ENCODE measurements at regions not wholly inside any gene's neighbourhood (a gene's known extent, or its start where the extent isn't known, plus 50 kb on each side); places are given as distances from the start of the nearest gene placed in this dataset.

DNA sequence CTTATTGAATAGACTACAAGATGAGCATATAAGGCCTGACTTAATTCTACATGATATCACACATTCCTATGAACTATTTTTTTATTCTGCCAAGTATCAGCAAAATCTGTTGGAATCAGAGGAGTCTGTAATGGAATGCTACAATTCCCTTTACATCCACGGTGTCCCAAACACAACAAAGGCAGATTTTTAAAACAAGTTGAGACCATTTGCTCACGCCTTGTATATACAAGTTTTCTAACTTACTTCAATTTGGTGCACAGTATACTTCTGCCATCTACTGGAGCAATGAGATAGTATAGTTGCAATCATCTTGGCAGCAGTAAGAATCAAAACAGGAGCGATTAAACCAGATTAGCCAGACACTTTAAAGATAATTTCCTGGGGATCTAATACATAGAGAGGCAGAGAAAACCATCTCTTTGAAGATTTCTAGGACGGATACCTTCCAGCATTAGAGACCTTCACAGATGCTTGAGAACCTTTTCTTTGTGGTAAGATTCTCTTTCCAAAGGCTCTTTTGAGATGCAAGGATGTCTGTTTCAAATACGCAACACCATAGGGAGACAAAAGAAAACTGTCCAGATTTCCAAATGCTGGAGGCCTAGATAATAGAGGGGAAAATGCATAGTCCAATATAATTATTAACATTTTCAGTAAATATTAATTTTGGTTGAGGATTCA is 302.0 kb upstream of the MIR17HG start:
- Mint-ChIP-seq H3K27ac (no peak overlapping the region), H3K4me3 (no peak overlapping the region), H3K27me3 (ENCODE audit: low read depth, poor library complexity) (no peaks in the 10 kb centered on the region), H3K36me3 (ENCODE audit: low read depth) (no peaks in the 10 kb centered on the region), H3K4me1 (peaks cover 26% of the 10 kb centered on the region), H3K9me3 (peaks cover 4% of the 10 kb centered on the region)
- TF ChIP-seq CTCF (IDR thresholded peaks at IDR 0.05), result peak; percentile 55
- DNase-seq, result no peak

DNA sequence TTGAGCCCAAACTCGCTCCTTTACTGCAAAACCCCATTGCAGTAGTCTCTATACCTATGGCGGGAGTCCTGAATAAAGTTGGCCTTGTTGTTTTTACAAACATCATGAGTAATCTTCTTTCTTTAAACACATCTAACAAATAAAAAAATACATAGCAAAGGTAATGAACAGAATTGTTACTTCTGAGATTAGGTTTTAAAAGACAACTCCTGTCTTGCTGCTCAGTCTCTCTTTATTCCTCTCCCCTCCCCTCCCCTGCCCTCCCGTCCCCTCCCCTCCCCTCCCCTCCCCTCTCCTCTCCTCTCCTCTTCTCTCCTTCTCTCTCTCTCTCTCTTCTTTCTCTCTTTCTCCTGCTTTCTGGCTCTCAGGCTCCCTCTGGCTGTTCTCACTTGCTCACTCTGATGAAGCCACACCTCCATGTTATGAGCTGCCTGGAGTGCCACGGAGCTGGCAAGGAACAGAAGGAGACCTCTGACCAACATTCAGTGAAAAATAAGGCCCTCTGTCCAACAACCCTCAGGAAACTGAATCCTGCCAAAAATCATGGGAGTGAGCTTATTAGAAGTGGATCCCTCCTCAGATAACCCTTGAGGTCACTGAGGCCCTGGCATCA is 300.7 kb upstream of the MIR17HG start:
- H3K36me3 Mint-ChIP-seq (ENCODE audit: low read depth), result no peaks in the 10 kb centered on the region
- no peak overlapping the region for H3K4me3 Mint-ChIP-seq
- H3K4me1 Mint-ChIP-seq, result peaks cover 38% of the 10 kb centered on the region
- TF ChIP-seq CTCF (IDR thresholded peaks at IDR 0.05), result no peak
- H3K9me3 Mint-ChIP-seq, result peaks cover 4% of the 10 kb centered on the region
- H3K27ac Mint-ChIP-seq, result peak overlapping the region; percentile 11
- no peaks in the 10 kb centered on the region for H3K27me3 Mint-ChIP-seq (ENCODE audit: low read depth, poor library complexity)
- DNase-seq, result no peak

GRCh38 chr13:91050970-91051369 is 296.5 kb upstream of the MIR17HG start:
- Mint-ChIP-seq H3K36me3 (ENCODE audit: low read depth) (no peaks in the 10 kb centered on the region), H3K27ac (no peak overlapping the region), H3K27me3 (ENCODE audit: low read depth, poor library complexity) (no peaks in the 10 kb centered on the region), H3K9me3 (peaks cover 4% of the 10 kb centered on the region), H3K4me3 (no peak overlapping the region), H3K4me1 (peaks cover 24% of the 10 kb centered on the region)
- TF ChIP-seq CTCF (IDR thresholded peaks at IDR 0.05), result no peak
- DNase-seq, result no peak

DNA sequence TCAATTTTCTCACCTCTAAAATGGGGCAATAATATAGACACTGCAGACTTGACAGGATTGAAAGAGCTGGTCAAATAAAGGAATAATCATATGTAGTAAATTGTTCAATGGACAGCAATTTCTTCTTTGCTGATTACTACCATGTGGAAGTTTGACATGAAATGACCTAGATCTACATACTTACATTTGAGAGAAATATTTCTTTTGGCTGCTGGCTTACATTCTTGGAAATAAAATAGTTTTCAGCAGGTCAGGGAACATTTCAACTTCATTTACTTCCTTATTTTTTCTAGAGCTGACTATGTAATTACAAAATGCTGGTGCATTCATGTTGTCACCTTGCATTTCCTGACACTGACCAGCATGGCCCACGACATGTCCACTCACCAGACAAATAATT is 294.6 kb upstream of the MIR17HG start:
- H3K4me1 Mint-ChIP-seq, result peaks cover 11% of the 10 kb centered on the region
- peaks cover 10% of the 10 kb centered on the region for H3K9me3 Mint-ChIP-seq
- TF ChIP-seq CTCF (IDR thresholded peaks at IDR 0.05), result no peak
- no peak overlapping the region for H3K27ac Mint-ChIP-seq
- H3K36me3 Mint-ChIP-seq (ENCODE audit: low read depth), result no peaks in the 10 kb centered on the region
- no peak overlapping the region for H3K4me3 Mint-ChIP-seq
- DNase-seq, result no peak
- H3K27me3 Mint-ChIP-seq (ENCODE audit: low read depth, poor library complexity), result peaks cover 2% of the 10 kb centered on the region

DNA sequence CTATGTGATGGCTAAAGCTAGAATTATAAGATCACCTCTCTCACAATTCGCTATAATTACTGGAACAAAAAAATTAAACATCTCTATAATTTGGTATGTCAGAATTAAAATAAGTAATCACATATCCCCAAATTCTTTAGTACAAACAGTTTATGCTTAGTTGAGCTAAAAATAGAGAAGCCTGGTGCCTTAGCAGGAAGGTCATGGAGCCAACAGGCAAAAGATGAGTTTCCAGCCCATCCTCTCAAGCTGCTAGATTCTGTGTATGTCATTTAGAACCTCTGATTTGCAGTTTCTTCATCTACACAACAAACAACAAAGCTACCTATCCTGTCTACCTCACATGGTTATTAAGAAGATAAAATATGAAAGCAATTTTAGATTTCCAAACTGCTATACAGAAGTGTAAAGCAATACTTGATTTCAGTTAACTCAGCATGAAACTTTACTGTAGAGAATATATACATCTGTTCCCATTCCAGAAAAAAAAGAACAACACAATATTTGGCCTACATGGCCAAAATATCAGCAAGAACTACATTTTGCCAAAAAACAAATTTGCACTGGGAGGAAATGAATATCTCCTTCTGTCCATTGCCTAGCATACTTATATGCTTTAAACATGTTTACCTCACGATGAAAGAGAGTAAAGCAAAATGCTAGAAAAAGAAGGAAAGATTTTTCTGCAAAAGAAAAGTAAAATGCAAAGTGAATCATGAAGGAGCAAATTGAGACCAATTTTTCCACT is 294.0 kb upstream of the MIR17HG start:
- Mint-ChIP-seq H3K9me3 (peaks cover 10% of the 10 kb centered on the region), H3K4me3 (no peak overlapping the region), H3K27ac (no peak overlapping the region), H3K27me3 (ENCODE audit: low read depth, poor library complexity) (peaks cover 2% of the 10 kb centered on the region), H3K4me1 (peaks cover 11% of the 10 kb centered on the region), H3K36me3 (ENCODE audit: low read depth) (no peaks in the 10 kb centered on the region)
- no peak for TF ChIP-seq CTCF (IDR thresholded peaks at IDR 0.05)
- DNase-seq, result no peak
